ENCODE measurements at regions not wholly inside any gene's neighbourhood (a gene's known extent, or its start where the extent isn't known, plus 50 kb on each side); places are given as distances from the start of the nearest gene placed in this dataset.

GRCh38 chr2:139380051-139380450 is 599.9 kb upstream of the NXPH2 start:
- TF ChIP-seq CTCF (optimal IDR thresholded peaks at IDR 0.05 in 1 of 3, IDR thresholded peaks at IDR 0.05 in 1 of 3, conservative IDR thresholded peaks at IDR 0.05 in 1 of 3; ENCODE audit: extremely low read depth in 1 of 3, insufficient read depth in 2 of 3, low read length in 3 of 3) (no peak), EZH2 (IDR thresholded peaks at IDR 0.05; ENCODE audit: low read length) (no peak)
